ENCODE measurements at regions not wholly inside any gene's neighbourhood (a gene's known extent, or its start where the extent isn't known, plus 50 kb on each side); places are given as distances from the start of the nearest gene placed in this dataset.

DNA sequence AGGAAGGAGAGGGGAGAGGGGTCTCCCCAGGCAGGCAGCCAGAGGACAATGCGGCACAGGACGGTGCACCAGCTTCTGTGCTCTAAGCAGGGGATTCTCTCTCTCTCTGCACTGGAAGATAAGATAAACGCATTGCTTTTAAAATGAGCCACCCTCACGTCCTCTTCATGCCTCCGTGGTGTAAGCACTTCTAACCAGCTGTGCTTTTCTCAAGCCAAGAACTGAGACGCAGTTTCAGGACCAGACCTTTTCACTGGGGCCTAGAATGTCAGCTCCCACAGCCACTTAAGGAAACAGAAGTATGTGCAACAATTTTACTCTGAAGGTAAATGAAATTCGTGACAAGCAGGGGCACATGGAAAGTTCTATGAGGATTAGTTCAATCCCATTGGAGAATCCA is 82.4 kb downstream of the PSMB1 start:
- TF ChIP-seq, protein P1, sequence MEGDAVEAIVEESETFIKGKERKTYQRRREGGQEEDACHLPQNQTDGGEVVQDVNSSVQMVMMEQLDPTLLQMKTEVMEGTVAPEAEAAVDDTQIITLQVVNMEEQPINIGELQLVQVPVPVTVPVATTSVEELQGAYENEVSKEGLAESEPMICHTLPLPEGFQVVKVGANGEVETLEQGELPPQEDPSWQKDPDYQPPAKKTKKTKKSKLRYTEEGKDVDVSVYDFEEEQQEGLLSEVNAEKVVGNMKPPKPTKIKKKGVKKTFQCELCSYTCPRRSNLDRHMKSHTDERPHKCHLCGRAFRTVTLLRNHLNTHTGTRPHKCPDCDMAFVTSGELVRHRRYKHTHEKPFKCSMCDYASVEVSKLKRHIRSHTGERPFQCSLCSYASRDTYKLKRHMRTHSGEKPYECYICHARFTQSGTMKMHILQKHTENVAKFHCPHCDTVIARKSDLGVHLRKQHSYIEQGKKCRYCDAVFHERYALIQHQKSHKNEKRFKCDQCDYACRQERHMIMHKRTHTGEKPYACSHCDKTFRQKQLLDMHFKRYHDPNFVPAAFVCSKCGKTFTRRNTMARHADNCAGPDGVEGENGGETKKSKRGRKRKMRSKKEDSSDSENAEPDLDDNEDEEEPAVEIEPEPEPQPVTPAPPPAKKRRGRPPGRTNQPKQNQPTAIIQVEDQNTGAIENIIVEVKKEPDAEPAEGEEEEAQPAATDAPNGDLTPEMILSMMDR (IDR thresholded peaks at IDR 0.05; ENCODE audit: insufficient read depth, low read depth, low read length): no peak
- TF ChIP-seq EZH2 (IDR thresholded peaks at IDR 0.05; ENCODE audit: insufficient read depth, low read length): no peak

Data from astrocyte (in vitro differentiated cells and primary cell).